Fibroblast of the aortic adventitia (primary cell): ENCODE measurements at regions not wholly inside any gene's neighbourhood (a gene's known extent, or its start where the extent isn't known, plus 50 kb on each side); places are given as distances from the start of the nearest gene placed in this dataset.

ENCODE experiments used
- DNase-seq: peaks from one replicate; pipeline ENCODE4 v3.0.0-alpha.2; 2010; ENCODE audit warnings: low read depth
- H3K4me3 ChIP-seq: 2 replicates; pipeline ENCODE4 v1.5.1; 2011; ENCODE audit warnings: low read depth, mild to moderate bottlenecking, control low read depth, low read length, moderate library complexity
- CTCF ChIP-seq: IDR thresholded peaks from 2 replicates; pipeline ENCODE4 v1.5.1; 2011; ENCODE audit warnings: mild to moderate bottlenecking, low read length, control low read depth, inconsistent platforms; ENCODE audit not compliant: insufficient read depth

- no peak for TF ChIP-seq CTCF
- no peak overlapping the region for H3K4me3 ChIP-seq
- no peak for DNase-seq
These were observed 729.8 kb upstream of the SLC10A2 start for GRCh38 chr13:103795892-103796478.

GRCh38 chr13:103794526-103794925, 728.3 kb upstream of the SLC10A2 start:
- H3K4me3 ChIP-seq: no peak overlapping the region
- no peak for TF ChIP-seq CTCF
- no peak for DNase-seq

GRCh38 chr13:103788061-103788652, 721.9 kb upstream of the SLC10A2 start:
- H3K4me3 ChIP-seq: no peak overlapping the region
- no peak for DNase-seq
- TF ChIP-seq CTCF: no peak

- TF ChIP-seq CTCF: no peak
- no peak for DNase-seq
- H3K4me3 ChIP-seq: no peak overlapping the region
These were observed 706.4 kb upstream of the SLC10A2 start for GRCh38 chr13:103772576-103772975.

- TF ChIP-seq CTCF: no peak
- H3K4me3 ChIP-seq: no peak overlapping the region
- DNase-seq: no peak
These were observed 696.3 kb upstream of the SLC10A2 start for GRCh38 chr13:103762523-103762922.

- no peak for DNase-seq
- no peak for TF ChIP-seq CTCF
- H3K4me3 ChIP-seq: no peak overlapping the region
These were observed 693.1 kb upstream of the SLC10A2 start for GRCh38 chr13:103759361-103759760.

- H3K4me3 ChIP-seq: no peak overlapping the region
- DNase-seq: no peak
- TF ChIP-seq CTCF: no peak
These were observed 692.0 kb upstream of the SLC10A2 start for GRCh38 chr13:103758222-103758621.
